Epithelial cell of proximal tubule (primary cell): ENCODE measurements at regions not wholly inside any gene's neighbourhood (a gene's known extent, or its start where the extent isn't known, plus 50 kb on each side); places are given as distances from the start of the nearest gene placed in this dataset.

Source experiments
- DNase-seq: peaks from one replicate; pipeline ENCODE4 v3.0.0-alpha.2; 2011; ENCODE audit warnings: low read depth
- H3K4me3 ChIP-seq: 2 replicates; pipeline ENCODE4 v1.5.1; 2011; ENCODE audit warnings: low read depth, mild to moderate bottlenecking, low read length
- CTCF ChIP-seq: conservative IDR thresholded peaks from 2 replicates; pipeline ENCODE4 v1.5.1; 2012; ENCODE audit warnings: low read depth, mild to moderate bottlenecking, low read length

GRCh38 chr2:71842744-71843143 lies 304.9 kb downstream of the CYP26B1 start:
- no peak overlapping the region for H3K4me3 ChIP-seq
- DNase-seq = no peak
- TF ChIP-seq CTCF = no peak

- DNase-seq = no peak
- TF ChIP-seq CTCF = no peak
- no peak overlapping the region for H3K4me3 ChIP-seq
These were observed 307.8 kb downstream of the CYP26B1 start for GRCh38 chr2:71839826-71840225.

GRCh38 chr2:71834796-71835195 lies 312.9 kb downstream of the CYP26B1 start:
- no peak for DNase-seq
- TF ChIP-seq CTCF = no peak

GRCh38 chr2:71833855-71834560 lies 313.7 kb downstream of the CYP26B1 start:
- DNase-seq = no peak
- no peak for TF ChIP-seq CTCF
- no peak overlapping the region for H3K4me3 ChIP-seq

More at GRCh38 chr2:71834796-71835195, 312.9 kb downstream of the CYP26B1 start:
- no peak overlapping the region for H3K4me3 ChIP-seq

- H3K4me3 ChIP-seq = no peak overlapping the region
- no peak for DNase-seq
- no peak for TF ChIP-seq CTCF
These were observed 314.4 kb downstream of the CYP26B1 start for GRCh38 chr2:71833272-71833671.

- no peak for TF ChIP-seq CTCF
- no peak for DNase-seq
- no peak overlapping the region for H3K4me3 ChIP-seq
These were observed 314.8 kb downstream of the CYP26B1 start for GRCh38 chr2:71832844-71833243.

GRCh38 chr2:71832388-71832787 lies 315.3 kb downstream of the CYP26B1 start:
- no peak for DNase-seq
- no peak for TF ChIP-seq CTCF
- no peak overlapping the region for H3K4me3 ChIP-seq
